H9 (cell line): ENCODE measurements at regions not wholly inside any gene's neighbourhood (a gene's known extent, or its start where the extent isn't known, plus 50 kb on each side); places are given as distances from the start of the nearest gene placed in this dataset.
"Not testable (repeated sequence)": the region's sequence is repeated elsewhere in the genome, so short reads cannot be mapped to it uniquely, and the experiment has no call there.

Experiments used
- DNase-seq: peaks from one replicate; pipeline ENCODE4 v3.0.0-alpha.2; 2017
- H2AFZ ChIP-seq: one replicate; pipeline ENCODE4 v1.6.1; 2013; ENCODE audit warnings: mild to moderate bottlenecking, low read length, control low read depth, moderate library complexity
- H2AK5ac ChIP-seq: 2 replicates; pipeline ENCODE4 v1.6.1; 2013; ENCODE audit warnings: low read length, control low read depth, mixed read lengths; ENCODE audit not compliant: insufficient read length
- H2BK120ac ChIP-seq: one replicate; pipeline ENCODE4 v1.6.1; 2013; ENCODE audit warnings: low read depth, mild to moderate bottlenecking, low read length, control low read depth, inconsistent platforms; ENCODE audit not compliant: poor library complexity, severe bottlenecking
- H2BK12ac ChIP-seq: 2 replicates; pipeline ENCODE4 v1.6.1; 2013; ENCODE audit warnings: low read length, control low read depth, mixed read lengths, low read depth; ENCODE audit not compliant: insufficient read length
- H2BK15ac ChIP-seq: 2 replicates; pipeline ENCODE4 v1.6.1; 2013; ENCODE audit warnings: low read depth, low read length, control low read depth
- H2BK20ac ChIP-seq: one replicate; pipeline ENCODE4 v1.6.1; 2013; ENCODE audit warnings: low read depth, mild to moderate bottlenecking, low read length, control low read depth, inconsistent platforms; ENCODE audit not compliant: poor library complexity, severe bottlenecking
- H2BK5ac ChIP-seq: 2 replicates; pipeline ENCODE4 v1.6.1; 2013; ENCODE audit warnings: low read length, control low read depth, mixed read lengths; ENCODE audit not compliant: insufficient read length
- H3K14ac ChIP-seq: 2 replicates; pipeline ENCODE4 v1.6.1; 2013; ENCODE audit warnings: low read length, control low read depth; ENCODE audit not compliant: insufficient read depth
- H3K18ac ChIP-seq: 2 replicates; pipeline ENCODE4 v1.6.1; 2013; ENCODE audit warnings: low read depth, mild to moderate bottlenecking, mixed read lengths, low read length, control low read depth; ENCODE audit not compliant: insufficient read length
- H3K23ac ChIP-seq: 2 replicates; pipeline ENCODE4 v1.6.1; 2013; ENCODE audit warnings: low read length, control low read depth, mixed read lengths, low read depth; ENCODE audit not compliant: insufficient read length
- H3K23me2 ChIP-seq: 2 replicates; pipeline ENCODE4 v1.6.1; 2013; ENCODE audit warnings: low read depth, mild to moderate bottlenecking, mixed read lengths, low read length, control low read depth; ENCODE audit not compliant: insufficient read length, poor library complexity, severe bottlenecking
- H3K27ac ChIP-seq: 2 replicates; pipeline ENCODE4 v1.5.1; 2013; ENCODE audit warnings: low read length, control low read depth, mixed read lengths, low read depth; ENCODE audit not compliant: insufficient read length
- H3K27me3 ChIP-seq: 2 replicates; pipeline ENCODE4 v1.6.1; 2013; ENCODE audit warnings: low read length, control low read depth, inconsistent platforms; ENCODE audit not compliant: insufficient read depth
- H3K4ac ChIP-seq: 2 replicates; pipeline ENCODE4 v1.6.1; 2013; ENCODE audit warnings: low read depth, mild to moderate bottlenecking, control low read depth, inconsistent platforms, low read length, moderate library complexity
- H3K4me1 ChIP-seq: 2 replicates; pipeline ENCODE4 v1.6.1; 2013; ENCODE audit warnings: low read length, control low read depth, inconsistent platforms; ENCODE audit not compliant: insufficient read depth
- H3K4me2 ChIP-seq: 2 replicates; pipeline ENCODE4 v1.6.1; 2013; ENCODE audit warnings: low read length, control low read depth, mixed read lengths; ENCODE audit not compliant: insufficient read length, insufficient read depth
- H3K56ac ChIP-seq: 2 replicates; pipeline ENCODE4 v1.6.1; 2013; ENCODE audit warnings: low read depth, mild to moderate bottlenecking, mixed read lengths, low read length, control low read depth; ENCODE audit not compliant: insufficient read length
- H3K79me1 ChIP-seq: 2 replicates; pipeline ENCODE4 v1.6.1; 2013; ENCODE audit warnings: low read depth, mild to moderate bottlenecking, moderate library complexity, low read length, control low read depth, inconsistent platforms; ENCODE audit not compliant: insufficient read depth, poor library complexity, severe bottlenecking
- H3K79me2 ChIP-seq: 2 replicates; pipeline ENCODE4 v1.6.1; 2013; ENCODE audit warnings: low read length, control low read depth, inconsistent platforms; ENCODE audit not compliant: insufficient read depth
- H3K9ac ChIP-seq: 2 replicates; pipeline ENCODE4 v1.6.1; 2013; ENCODE audit warnings: low read length, control low read depth, mixed read lengths; ENCODE audit not compliant: insufficient read length; ENCODE audit errors: extremely low read depth
- H3K9me3 ChIP-seq: one replicate; pipeline ENCODE4 v1.6.1; 2013; ENCODE audit warnings: low read depth, low read length, inconsistent platforms; ENCODE audit not compliant: control insufficient read depth
- H3T11ph ChIP-seq: one replicate; pipeline ENCODE4 v1.6.1; 2013; ENCODE audit warnings: mild to moderate bottlenecking, low read length, control low read depth, inconsistent platforms
- H4K20me1 ChIP-seq: one replicate; pipeline ENCODE4 v1.6.1; 2013; ENCODE audit not compliant: control insufficient read depth, insufficient read length, insufficient read depth
- H4K5ac ChIP-seq: 2 replicates; pipeline ENCODE4 v1.6.1; 2013; ENCODE audit warnings: low read depth, mild to moderate bottlenecking, mixed read lengths, low read length, control low read depth; ENCODE audit not compliant: insufficient read length
- H4K8ac ChIP-seq: replicated peaks from 2 replicates; pipeline ENCODE4 v1.6.1; 2013; ENCODE audit warnings: low read length, control low read depth, mixed read lengths, low read depth; ENCODE audit not compliant: insufficient read length
- H4K91ac ChIP-seq: 2 replicates; pipeline ENCODE4 v1.6.1; 2013; ENCODE audit warnings: low read depth, mild to moderate bottlenecking, moderate library complexity, mixed read lengths, low read length, control low read depth; ENCODE audit not compliant: insufficient read length
- H3K27ac Mint-ChIP-seq, 3 experiments: 2 replicates in 2 of 3; 3 replicates in 1 of 3; pipeline ENCODE4 v1.8.0; 2020 to 2021; ENCODE audit warnings: mixed read lengths in 3 of 3, mild to moderate bottlenecking in 1 of 3, moderate library complexity in 1 of 3
- H3K27me3 Mint-ChIP-seq: 2 replicates; pipeline ENCODE4 v1.8.0; 2021; ENCODE audit warnings: low read depth, mild to moderate bottlenecking, moderate library complexity, mixed read lengths
- H3K36me3 Mint-ChIP-seq, 3 experiments: 2 replicates in 2 of 3; 3 replicates in 1 of 3; pipeline ENCODE4 v1.8.0; 2020 to 2021; ENCODE audit warnings: low read depth in 3 of 3, mixed read lengths in 3 of 3; ENCODE audit not compliant: insufficient read depth in 1 of 3
- H3K4me1 Mint-ChIP-seq, 2 experiments: 2 replicates each; pipeline ENCODE4 v1.8.0; 2020; ENCODE audit warnings: mixed read lengths in 2 of 2
- H3K4me3 Mint-ChIP-seq, 2 experiments: 2 replicates in 1 of 2; 3 replicates in 1 of 2; pipeline ENCODE4 v1.8.0; 2020 to 2021; ENCODE audit warnings: mild to moderate bottlenecking in 2 of 2, mixed read lengths in 2 of 2, moderate library complexity in 1 of 2
- H3K9me3 Mint-ChIP-seq, 2 experiments: 2 replicates in 1 of 2; 3 replicates in 1 of 2; pipeline ENCODE4 v1.8.0; 2020; ENCODE audit warnings: mild to moderate bottlenecking in 2 of 2, mixed read lengths in 2 of 2, moderate library complexity in 1 of 2
- CTCF ChIP-seq: fragments of 200-600 bp; sonication (generic); conservative IDR thresholded peaks from 3 replicates; pipeline ENCODE4 v1.8.0; 2021; ENCODE audit warnings: antibody characterized with exemption, mild to moderate bottlenecking
- WGBS: extraction: QIAGEN DNeasy Blood & Tissue Kit; methylation state at CpG from one replicate; pipeline ENCODE4 v1.1.7; 2013; ENCODE audit warnings: missing lambda C conversion rate, low lambda C conversion rate, mixed read lengths; ENCODE audit not compliant: insufficient read length; ENCODE audit errors: extremely low coverage; 5-methylcytosine and 5-hydroxymethylcytosine counted together

DNA sequence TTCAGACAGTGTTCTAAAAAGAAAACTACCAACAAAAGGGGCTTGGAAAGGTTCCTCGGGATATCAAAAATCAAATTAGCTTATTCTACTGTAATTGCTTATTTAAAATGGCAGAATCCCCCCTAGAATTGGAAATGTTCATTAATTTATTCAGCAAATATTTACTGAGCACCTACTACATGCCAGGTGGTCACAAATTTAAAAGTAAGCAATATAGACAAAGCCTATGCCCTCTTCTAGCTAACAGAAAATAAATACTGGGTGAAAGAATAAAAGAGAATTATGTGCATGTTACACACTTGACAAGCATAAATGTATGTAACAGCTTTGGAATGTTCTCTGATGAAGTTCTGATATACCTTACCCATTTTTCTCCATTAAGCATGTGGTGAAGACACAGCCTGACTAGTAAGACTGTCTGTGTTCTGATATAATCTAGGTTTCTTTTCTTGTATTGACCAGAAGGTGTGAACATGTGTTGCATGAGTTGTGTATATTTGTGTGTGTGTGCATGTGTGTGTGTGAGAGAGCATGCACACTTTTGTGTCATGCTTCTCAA lies 606.7 kb upstream of the CITED2 start:
- no peaks in the 10 kb centered on the region for H3K9me3 Mint-ChIP-seq
- Histone ChIP-seq H4K91ac (no peak overlapping the region), H3K4me2 (no peak overlapping the region), H3K27ac (no peak overlapping the region), H3K4ac (no peak overlapping the region), H2BK120ac (no peak overlapping the region), H3K14ac (no peak overlapping the region), H3T11ph (no peak overlapping the region), H4K5ac (no peak overlapping the region), H2AK5ac (no peak overlapping the region), H2BK20ac (no peak overlapping the region), H2AFZ (no peak overlapping the region), H2BK15ac (no peak overlapping the region), H3K56ac (no peak overlapping the region), H3K9ac (no peak overlapping the region), H4K20me1 (no peaks in the 10 kb centered on the region), H3K79me1 (no peaks in the 10 kb centered on the region), H2BK12ac (no peak overlapping the region), H4K8ac (no peak overlapping the region), H3K27me3 (no peaks in the 10 kb centered on the region), H3K79me2 (no peaks in the 10 kb centered on the region), H3K9me3 (no peaks in the 10 kb centered on the region), H2BK5ac (no peak overlapping the region), H3K23me2 (no peaks in the 10 kb centered on the region), H3K18ac (no peak overlapping the region), H3K23ac (no peak overlapping the region), H3K4me1 (peaks cover 6% of the 10 kb centered on the region; the same call in 1 of the 2 replicates)
- H3K4me1 Mint-ChIP-seq, result peaks cover 32 to 34% of the 10 kb centered on the region in 2 experiments
- H3K4me3 Mint-ChIP-seq, result no peak overlapping the region
- no peaks in the 10 kb centered on the region for H3K27me3 Mint-ChIP-seq
- no CpG with 5 or more reads among the region's 1 CpG for WGBS
- no peaks in the 10 kb centered on the region for H3K36me3 Mint-ChIP-seq
- no peak for TF ChIP-seq CTCF
- no peak for DNase-seq
- no peak overlapping the region; a peak in 1 of 7 replicates for H3K27ac Mint-ChIP-seq

- H3K27me3 Mint-ChIP-seq, H3K56ac ChIP-seq, H3K18ac ChIP-seq, H3K36me3 Mint-ChIP-seq, H4K91ac ChIP-seq, H3K79me2 ChIP-seq, H2AFZ ChIP-seq, H2AK5ac ChIP-seq, H2BK120ac ChIP-seq, H3K27ac ChIP-seq, H3K79me1 ChIP-seq, H3K4me2 ChIP-seq, H2BK5ac ChIP-seq, H2BK12ac ChIP-seq, H2BK20ac ChIP-seq, H3K23ac ChIP-seq, H3K4ac ChIP-seq, H3K4me3 Mint-ChIP-seq, H3T11ph ChIP-seq, DNase-seq, H3K9me3 Mint-ChIP-seq, H3K14ac ChIP-seq, H3K9me3 ChIP-seq, H4K20me1 ChIP-seq, H3K23me2 ChIP-seq, H4K8ac ChIP-seq, H3K27me3 ChIP-seq, H4K5ac ChIP-seq, H3K9ac ChIP-seq, H3K4me1 ChIP-seq, H2BK15ac ChIP-seq: not testable (repeated sequence)
- WGBS, result no CpG with 5 or more reads among the region's 3 CpGs
- peak overlapping the region in 1 of 3 experiments; percentile 63; a peak in 1 of 7 replicates for H3K27ac Mint-ChIP-seq
- peaks cover 32 to 34% of the 10 kb centered on the region in 2 experiments for H3K4me1 Mint-ChIP-seq
These were observed 606.2 kb upstream of the CITED2 start for GRCh38 chr6:139980631-139981030.
